Activated CD4-positive, alpha-beta memory T cell treated with anti-CD3 and anti-CD28 coated beads for 36 hours (primary cell): ENCODE measurements at regions not wholly inside any gene's neighbourhood (a gene's known extent, or its start where the extent isn't known, plus 50 kb on each side); places are given as distances from the start of the nearest gene placed in this dataset.

Experiments used
- CTCF ChIA-PET: fragments of 350-600 bp; sonication (Branson Sonifier 250); formaldehyde crosslinking; loops from one replicate; lab custom pipeline; 2021; ENCODE audit warnings: antibody characterized with exemption, inconsistent platforms; lab: Charles Lee
- POLR2A ChIA-PET: fragments of 350-600 bp; sonication (Branson Sonifier 250); formaldehyde crosslinking; loops from one replicate; lab custom pipeline; 2021; ENCODE audit warnings: antibody characterized with exemption; lab: Charles Lee
- DNase-seq: peaks from one replicate; pipeline ENCODE4 v3.0.0-alpha.2; 2020
- H3K27ac Mint-ChIP-seq: one replicate; pipeline ENCODE4 v1.8.0; 2021; ENCODE audit warnings: mixed read lengths
- H3K27me3 Mint-ChIP-seq: one replicate; pipeline ENCODE4 v1.8.0; 2021; ENCODE audit warnings: mixed read lengths
- H3K36me3 Mint-ChIP-seq: one replicate; pipeline ENCODE4 v1.8.0; 2021; ENCODE audit warnings: mixed read lengths
- H3K4me1 Mint-ChIP-seq: one replicate; pipeline ENCODE4 v1.8.0; 2021; ENCODE audit warnings: low read depth, mixed read lengths
- H3K4me3 Mint-ChIP-seq: one replicate; pipeline ENCODE4 v1.8.0; 2021; ENCODE audit warnings: mild to moderate bottlenecking, mixed read lengths
- H3K9me3 Mint-ChIP-seq: one replicate; pipeline ENCODE4 v1.8.0; 2021; ENCODE audit warnings: mixed read lengths
- intact Hi-C: fragments of 100-400 bp; cut with micrococcal nuclease; formaldehyde crosslinking; loops from one replicate; pipeline ENCODE4 v1.15.1; 2023

DNA sequence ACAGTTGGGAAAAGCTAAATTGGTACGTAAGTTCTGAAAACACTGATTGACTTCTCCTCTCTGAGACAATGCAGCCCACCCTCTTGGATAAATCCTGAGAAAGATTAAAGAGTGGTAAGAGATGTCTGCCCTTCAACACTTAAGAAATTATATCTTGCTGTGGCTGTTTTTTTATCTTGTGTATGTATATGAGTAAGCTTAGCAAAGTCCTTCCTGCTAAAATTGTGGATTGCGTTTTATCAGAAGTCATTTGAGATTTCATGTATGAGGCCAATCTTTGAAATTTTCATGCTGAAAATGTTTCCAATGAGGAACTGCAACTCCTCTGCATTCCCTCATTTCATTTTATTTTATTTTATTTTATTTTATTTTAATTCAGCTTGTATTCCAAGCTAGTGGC is 106.2 kb upstream of the INHBA start:
- POLR2A ChIA-PET, result no interaction called here
- CTCF ChIA-PET, result no interaction called here
- Mint-ChIP-seq H3K27me3 (no peaks in the 10 kb centered on the region), H3K9me3 (peaks cover 2% of the 10 kb centered on the region), H3K4me1 (no peaks in the 10 kb centered on the region), H3K36me3 (no peaks in the 10 kb centered on the region), H3K27ac (no peak overlapping the region), H3K4me3 (no peak overlapping the region)
- intact Hi-C loops, result no loop called here
- DNase-seq, result no peak

DNA sequence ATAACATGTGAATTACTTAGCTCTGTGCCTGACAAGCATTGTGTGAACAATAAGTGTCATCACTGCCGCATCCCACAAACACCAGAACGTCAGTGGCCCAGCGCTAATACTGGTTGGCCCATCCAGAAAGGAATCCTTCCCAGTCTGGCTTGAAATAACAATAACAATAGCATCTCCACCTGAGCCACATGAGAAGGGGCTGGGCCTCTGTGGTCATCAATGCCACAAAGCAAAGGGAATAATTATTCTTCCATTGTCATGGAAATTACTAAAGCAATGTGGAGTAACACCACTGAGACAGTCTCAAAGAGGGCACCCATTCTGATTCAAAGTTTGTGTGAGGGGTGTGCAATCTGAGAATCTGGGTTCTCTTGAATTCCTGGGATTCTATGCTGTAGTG is 105.7 kb upstream of the INHBA start:
- no peaks in the 10 kb centered on the region for H3K36me3 Mint-ChIP-seq
- H3K4me3 Mint-ChIP-seq, result no peak overlapping the region
- H3K4me1 Mint-ChIP-seq, result no peaks in the 10 kb centered on the region
- intact Hi-C loops, result no loop called here
- CTCF ChIA-PET, result no interaction called here
- H3K27me3 Mint-ChIP-seq, result no peaks in the 10 kb centered on the region
- H3K9me3 Mint-ChIP-seq, result peaks cover 2% of the 10 kb centered on the region
- DNase-seq, result no peak
- H3K27ac Mint-ChIP-seq, result no peak overlapping the region
- POLR2A ChIA-PET, result no interaction called here

DNA sequence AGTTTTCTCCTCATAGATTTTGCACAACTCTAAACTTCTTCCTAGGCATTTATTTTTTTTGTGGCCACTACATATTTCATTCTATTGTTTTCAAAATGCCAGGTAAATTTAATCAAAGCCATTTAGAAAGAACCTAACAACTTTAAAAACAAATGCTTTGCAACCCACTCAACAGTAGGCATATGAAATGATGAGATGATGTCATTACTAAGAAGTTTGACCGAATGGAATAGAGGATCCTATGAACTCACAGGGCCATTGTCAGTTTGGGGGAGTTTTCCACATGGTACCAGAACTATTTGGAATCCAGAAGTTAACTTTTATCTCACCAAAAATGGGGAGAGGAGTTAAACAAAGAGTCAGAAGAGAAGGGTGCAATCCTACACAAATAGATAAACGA is 100.7 kb upstream of the INHBA start:
- CTCF ChIA-PET, result no interaction called here
- intact Hi-C loops, result no loop called here
- Mint-ChIP-seq H3K9me3 (peaks cover 2% of the 10 kb centered on the region), H3K36me3 (no peaks in the 10 kb centered on the region), H3K27ac (no peak overlapping the region), H3K27me3 (no peaks in the 10 kb centered on the region), H3K4me1 (no peaks in the 10 kb centered on the region), H3K4me3 (no peak overlapping the region)
- POLR2A ChIA-PET, result no interaction called here
- DNase-seq, result no peak

GRCh38 chr7:41796331-41796730 is 93.4 kb upstream of the INHBA start:
- POLR2A ChIA-PET, result no interaction called here
- Mint-ChIP-seq H3K27ac (no peak overlapping the region), H3K36me3 (no peaks in the 10 kb centered on the region), H3K4me3 (no peak overlapping the region), H3K27me3 (no peaks in the 10 kb centered on the region), H3K4me1 (no peaks in the 10 kb centered on the region), H3K9me3 (no peaks in the 10 kb centered on the region)
- CTCF ChIA-PET, result no interaction called here
- no peak for DNase-seq
- intact Hi-C loops, result no loop called here

DNA sequence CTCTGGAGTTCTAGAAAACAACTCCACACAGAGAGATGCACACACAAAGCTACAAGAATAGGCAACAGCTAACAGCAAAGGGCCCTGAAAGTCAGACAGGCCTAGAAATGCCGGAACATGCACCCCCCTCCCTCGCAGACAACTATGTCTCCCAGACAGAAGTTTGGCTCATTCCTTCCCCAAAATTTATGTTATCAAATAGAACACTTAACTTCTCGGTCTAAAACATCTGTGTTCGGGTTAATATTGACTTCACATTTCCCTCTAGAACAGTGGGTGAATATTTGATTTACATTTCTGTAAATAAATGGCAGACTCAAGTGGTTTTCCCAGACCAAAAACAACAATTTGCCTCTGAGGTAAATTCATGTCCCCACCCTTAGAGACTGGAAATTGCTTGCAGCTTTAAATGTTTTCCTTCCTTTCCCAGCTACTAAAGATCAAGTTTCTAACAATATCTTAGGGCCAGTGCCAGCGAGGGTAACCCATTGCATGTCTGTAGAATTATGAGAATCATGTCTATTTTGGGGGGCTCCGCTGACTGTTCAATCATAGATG is 92.5 kb upstream of the INHBA start:
- Mint-ChIP-seq H3K4me1 (no peaks in the 10 kb centered on the region), H3K36me3 (no peaks in the 10 kb centered on the region), H3K9me3 (no peaks in the 10 kb centered on the region), H3K27ac (no peak overlapping the region), H3K4me3 (no peak overlapping the region), H3K27me3 (no peaks in the 10 kb centered on the region)
- intact Hi-C loops, result no loop called here
- no peak for DNase-seq
- ChIA-PET POLR2A (no interaction called here), CTCF (no interaction called here)

GRCh38 chr7:41793556-41793955 is 90.7 kb upstream of the INHBA start:
- no peak overlapping the region for H3K4me3 Mint-ChIP-seq
- no peaks in the 10 kb centered on the region for H3K27me3 Mint-ChIP-seq
- DNase-seq, result no peak
- H3K4me1 Mint-ChIP-seq, result no peaks in the 10 kb centered on the region
- no peak overlapping the region for H3K27ac Mint-ChIP-seq
- ChIA-PET POLR2A (no interaction called here), CTCF (no interaction called here)
- no peaks in the 10 kb centered on the region for H3K36me3 Mint-ChIP-seq
- intact Hi-C loops, result no loop called here
- H3K9me3 Mint-ChIP-seq, result no peaks in the 10 kb centered on the region

DNA sequence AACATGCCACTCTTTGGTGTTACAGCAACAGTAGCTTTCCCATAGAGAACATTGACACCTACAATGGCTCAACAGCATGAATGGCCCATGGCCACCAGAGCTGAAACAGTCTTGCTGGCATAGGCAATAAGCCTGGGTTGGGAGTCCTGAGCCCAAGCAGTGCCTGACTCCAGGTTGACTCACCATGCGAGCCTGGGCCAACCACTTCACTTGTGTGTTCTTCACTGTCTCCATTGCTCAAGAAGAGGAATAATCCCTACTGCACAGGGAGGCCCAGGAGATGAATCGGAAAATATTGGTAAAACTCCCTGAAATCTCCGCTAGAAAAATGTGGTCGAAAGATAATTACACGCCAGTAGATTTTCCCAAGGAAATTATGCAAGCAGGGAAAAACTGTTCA is 89.2 kb upstream of the INHBA start:
- CTCF ChIA-PET, result no interaction called here
- DNase-seq, result no peak
- Mint-ChIP-seq H3K4me3 (no peak overlapping the region), H3K36me3 (no peaks in the 10 kb centered on the region), H3K9me3 (no peaks in the 10 kb centered on the region), H3K4me1 (no peaks in the 10 kb centered on the region), H3K27ac (no peak overlapping the region), H3K27me3 (no peaks in the 10 kb centered on the region)
- POLR2A ChIA-PET, result no interaction called here
- intact Hi-C loops, result no loop called here

- Mint-ChIP-seq H3K36me3 (no peaks in the 10 kb centered on the region), H3K4me1 (no peaks in the 10 kb centered on the region), H3K4me3 (no peak overlapping the region), H3K9me3 (no peaks in the 10 kb centered on the region), H3K27ac (no peak overlapping the region), H3K27me3 (no peaks in the 10 kb centered on the region)
- ChIA-PET POLR2A (no interaction called here), CTCF (no interaction called here)
- no peak for DNase-seq
- intact Hi-C loops, result no loop called here
Measured at GRCh38 chr7:41788556-41788955, 85.7 kb upstream of the INHBA start.

DNA sequence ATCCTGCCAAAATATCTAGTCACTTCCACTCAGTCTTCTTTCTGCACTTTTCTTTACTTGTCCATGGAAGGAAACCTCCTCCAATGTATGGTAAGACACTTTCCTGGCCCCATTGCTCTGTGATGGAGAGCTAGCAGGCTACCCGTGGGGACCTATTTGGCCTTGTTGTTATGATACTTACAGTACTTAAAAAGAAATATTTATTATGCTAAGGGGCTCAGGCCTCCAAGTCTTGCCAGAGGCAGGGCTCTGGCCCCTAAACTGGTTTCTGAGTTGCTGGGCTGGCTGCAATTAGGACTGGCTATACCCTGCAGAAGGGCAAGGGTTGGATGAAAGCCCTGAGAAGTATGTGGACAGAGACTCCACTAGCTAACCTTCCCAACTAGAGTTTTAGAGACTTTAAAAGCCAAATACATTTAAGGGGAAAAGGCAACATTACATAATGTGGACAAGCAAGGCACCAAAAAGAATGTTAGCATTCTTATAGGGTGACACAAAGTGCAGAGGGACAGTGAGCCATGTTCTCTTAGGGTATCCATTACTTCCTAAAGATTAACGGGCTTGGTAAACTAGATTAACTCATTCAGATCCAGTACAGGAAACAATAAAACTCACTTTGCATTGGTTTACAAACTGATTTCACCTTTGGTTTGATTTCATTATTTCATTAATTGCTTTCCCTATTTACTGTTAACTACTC is 84.9 kb upstream of the INHBA start:
- CTCF ChIA-PET, result no interaction called here

DNA sequence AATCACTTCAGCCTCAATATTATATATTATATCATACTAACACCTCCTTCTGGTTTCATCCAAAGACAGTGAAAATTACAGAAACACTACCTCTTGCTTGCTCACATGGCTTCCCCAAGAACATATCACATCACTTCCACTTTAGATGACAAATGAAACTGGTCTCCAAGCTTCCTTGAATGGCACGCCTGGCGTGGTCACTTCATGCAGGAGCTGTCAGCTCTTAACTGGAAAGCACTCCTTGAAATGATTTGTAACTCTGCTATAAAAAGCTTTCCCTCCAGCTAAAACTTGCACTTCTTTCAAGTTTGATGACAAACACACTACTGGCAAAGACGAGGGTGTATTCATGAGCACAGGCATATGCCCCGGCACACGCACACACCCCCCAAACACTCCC is 84.1 kb upstream of the INHBA start:
- POLR2A ChIA-PET, result no interaction called here
- Mint-ChIP-seq H3K27me3 (no peaks in the 10 kb centered on the region), H3K27ac (no peak overlapping the region), H3K4me3 (no peak overlapping the region), H3K9me3 (no peaks in the 10 kb centered on the region), H3K36me3 (no peaks in the 10 kb centered on the region), H3K4me1 (no peaks in the 10 kb centered on the region)
- CTCF ChIA-PET, result no interaction called here
- intact Hi-C loops, result no loop called here
- DNase-seq, result no peak

More for the DNA sequence above, 84.9 kb upstream of the INHBA start:
- intact Hi-C loops, result no loop called here
- no peaks in the 10 kb centered on the region for H3K36me3 Mint-ChIP-seq
- no peaks in the 10 kb centered on the region for H3K4me1 Mint-ChIP-seq
- H3K9me3 Mint-ChIP-seq, result no peaks in the 10 kb centered on the region
- no peaks in the 10 kb centered on the region for H3K27me3 Mint-ChIP-seq
- POLR2A ChIA-PET, result no interaction called here
- H3K27ac Mint-ChIP-seq, result no peak overlapping the region
- H3K4me3 Mint-ChIP-seq, result no peak overlapping the region
- DNase-seq, result no peak

- intact Hi-C loops, result no loop called here
- ChIA-PET CTCF (no interaction called here), POLR2A (no interaction called here)
- Mint-ChIP-seq H3K27ac (no peak overlapping the region), H3K27me3 (no peaks in the 10 kb centered on the region), H3K4me3 (no peak overlapping the region), H3K9me3 (no peaks in the 10 kb centered on the region), H3K36me3 (no peaks in the 10 kb centered on the region), H3K4me1 (no peaks in the 10 kb centered on the region)
- DNase-seq, result no peak
Measured at GRCh38 chr7:41786404-41786803, 83.5 kb upstream of the INHBA start.

DNA sequence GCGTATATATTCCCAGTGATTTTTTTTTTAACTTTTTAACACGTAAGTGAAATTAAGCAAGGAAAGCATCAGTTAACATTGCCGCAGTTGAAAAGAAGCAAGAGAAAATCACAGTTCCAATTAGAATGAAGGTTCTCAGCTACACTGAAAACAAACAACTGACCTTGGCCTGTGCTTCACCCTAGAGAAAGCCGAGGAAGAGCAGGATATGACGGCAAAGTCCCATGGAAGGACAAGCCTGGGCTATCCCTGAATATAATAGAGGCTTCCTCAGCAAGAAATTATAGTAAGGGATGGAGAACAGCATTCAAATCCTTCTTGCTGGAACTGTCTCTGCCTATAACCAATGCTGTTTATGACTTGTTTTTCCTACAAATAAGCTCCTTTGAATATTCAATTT is 83.0 kb upstream of the INHBA start:
- Mint-ChIP-seq H3K4me1 (no peaks in the 10 kb centered on the region), H3K9me3 (no peaks in the 10 kb centered on the region), H3K36me3 (no peaks in the 10 kb centered on the region), H3K27me3 (no peaks in the 10 kb centered on the region), H3K4me3 (no peak overlapping the region), H3K27ac (no peak overlapping the region)
- POLR2A ChIA-PET, result no interaction called here
- CTCF ChIA-PET, result no interaction called here
- intact Hi-C loops, result no loop called here
- DNase-seq, result no peak

DNA sequence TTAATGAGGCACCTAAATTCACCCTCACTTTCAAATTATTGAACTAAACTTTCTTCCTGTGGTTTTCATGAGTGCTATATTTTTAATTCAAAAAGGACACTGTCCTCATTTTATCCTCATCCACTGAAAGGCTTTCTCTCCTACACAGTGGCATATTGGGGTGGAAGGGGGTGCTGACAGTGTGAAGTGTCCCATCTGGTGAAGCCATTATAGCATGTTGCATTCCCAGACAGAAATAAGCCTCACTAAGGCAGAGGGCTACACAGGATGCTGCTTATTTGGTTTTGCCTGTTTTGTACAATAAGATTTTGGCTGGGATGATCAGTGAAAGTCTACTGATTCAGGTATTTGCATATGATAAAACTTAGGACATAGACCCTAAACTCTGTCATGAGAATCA is 82.4 kb upstream of the INHBA start:
- Mint-ChIP-seq H3K36me3 (no peaks in the 10 kb centered on the region), H3K27ac (no peak overlapping the region), H3K4me3 (no peak overlapping the region), H3K4me1 (no peaks in the 10 kb centered on the region), H3K27me3 (no peaks in the 10 kb centered on the region), H3K9me3 (no peaks in the 10 kb centered on the region)
- ChIA-PET CTCF (no interaction called here), POLR2A (no interaction called here)
- DNase-seq, result no peak
- intact Hi-C loops, result no loop called here
